ENCODE measurements at regions not wholly inside any gene's neighbourhood (a gene's known extent, or its start where the extent isn't known, plus 50 kb on each side); places are given as distances from the start of the nearest gene placed in this dataset.

GRCh38 chr9:108600896-108601295 lies 254.9 kb downstream of the ACTL7B start:
- Histone ChIP-seq H3K9me3 (no peaks in the 10 kb centered on the region), H3K4me3 (no peak overlapping the region), H3K27ac (no peak overlapping the region), H3K27me3 (no peaks in the 10 kb centered on the region), H3K4me1 (peaks cover 0 to 3% (median 0%) of the 10 kb centered on the region in 4 donors), H3K36me3 (no peaks in the 10 kb centered on the region)
- 90 to 93% methylated on average over 4 of the region's 4 CpGs for WGBS, 2 donors
- intact Hi-C loops (cut with DNase I): no loop called here
- DNase-seq: no peak
- TF ChIP-seq EP300 (IDR thresholded peaks at IDR 0.05): no peak
- TF ChIP-seq CTCF (IDR thresholded peaks at IDR 0.05): no peak
- no peak for TF ChIP-seq POLR2AphosphoS5 (IDR thresholded peaks at IDR 0.05)
- TF ChIP-seq POLR2A (IDR thresholded peaks at IDR 0.05): no peak

- Histone ChIP-seq H3K4me1 (peaks cover 0 to 3% (median 0%) of the 10 kb centered on the region in 4 donors), H3K36me3 (no peaks in the 10 kb centered on the region), H3K9me3 (no peaks in the 10 kb centered on the region), H3K4me3 (no peak overlapping the region), H3K27ac (no peak overlapping the region), H3K27me3 (no peaks in the 10 kb centered on the region)
- no peak for DNase-seq
- 80 to 81% methylated on average over 1 of the region's 1 CpG for WGBS, 2 donors
- intact Hi-C loops (cut with DNase I): no loop called here
- no peak for TF ChIP-seq POLR2AphosphoS5 (IDR thresholded peaks at IDR 0.05)
- no peak for TF ChIP-seq EP300 (IDR thresholded peaks at IDR 0.05)
- TF ChIP-seq CTCF (IDR thresholded peaks at IDR 0.05): no peak
- no peak for TF ChIP-seq POLR2A (IDR thresholded peaks at IDR 0.05)
Measured at GRCh38 chr9:108599571-108599970, 256.2 kb downstream of the ACTL7B start.

GRCh38 chr9:108591121-108591520 lies 264.7 kb downstream of the ACTL7B start:
- Histone ChIP-seq H3K27ac (no peak overlapping the region), H3K4me1 (no peaks in the 10 kb centered on the region), H3K4me3 (no peak overlapping the region), H3K9me3 (no peaks in the 10 kb centered on the region), H3K27me3 (no peaks in the 10 kb centered on the region), H3K36me3 (no peaks in the 10 kb centered on the region)
- 94 to 100% methylated on average over 1 of the region's 1 CpG for whole genome bisulfite sequencing, 2 donors
- TF ChIP-seq EP300 (IDR thresholded peaks at IDR 0.05): no peak
- TF ChIP-seq POLR2A (IDR thresholded peaks at IDR 0.05): no peak
- no peak for TF ChIP-seq CTCF (IDR thresholded peaks at IDR 0.05)
- TF ChIP-seq POLR2AphosphoS5 (IDR thresholded peaks at IDR 0.05): no peak
- DNase-seq: no peak
- intact Hi-C loops (cut with DNase I): no loop called here

- H3K4me1 ChIP-seq: no peaks in the 10 kb centered on the region
- no peak overlapping the region for H3K27ac ChIP-seq
- no peaks in the 10 kb centered on the region for H3K36me3 ChIP-seq
- no peaks in the 10 kb centered on the region for H3K27me3 ChIP-seq
- no peaks in the 10 kb centered on the region for H3K9me3 ChIP-seq
- TF ChIP-seq CTCF (IDR thresholded peaks at IDR 0.05): no peak
- no peak for TF ChIP-seq POLR2AphosphoS5 (IDR thresholded peaks at IDR 0.05)
- TF ChIP-seq POLR2A (IDR thresholded peaks at IDR 0.05): no peak
- TF ChIP-seq EP300 (IDR thresholded peaks at IDR 0.05): no peak
- no peak for DNase-seq
- H3K4me3 ChIP-seq: no peak overlapping the region
- intact Hi-C loops (cut with DNase I): no loop called here
- 80 to 91% methylated on average over 3 of the region's 3 CpGs for WGBS, 2 donors
Measured at GRCh38 chr9:108588246-108588645, 267.5 kb downstream of the ACTL7B start.

GRCh38 chr9:108586471-108587139 lies 269.2 kb downstream of the ACTL7B start:
- Histone ChIP-seq H3K9me3 (no peaks in the 10 kb centered on the region), H3K36me3 (no peaks in the 10 kb centered on the region), H3K27ac (no peak overlapping the region), H3K4me1 (no peaks in the 10 kb centered on the region), H3K4me3 (no peak overlapping the region), H3K27me3 (no peaks in the 10 kb centered on the region)
- DNase-seq: no peak
- intact Hi-C loops (cut with DNase I): no loop called here
- WGBS, 2 donors: 83 to 94% methylated on average over 1 of the region's 1 CpG
- TF ChIP-seq CTCF (IDR thresholded peaks at IDR 0.05): no peak
- no peak for TF ChIP-seq POLR2A (IDR thresholded peaks at IDR 0.05)
